GM12878 (cell line): ENCODE measurements at regions not wholly inside any gene's neighbourhood (a gene's known extent, or its start where the extent isn't known, plus 50 kb on each side); places are given as distances from the start of the nearest gene placed in this dataset.

Experiments used
- ATAC-seq: fragments of 200-7000 bp; cut with Tn5 transposase; 3 replicates; pipeline ENCODE4 v1.9.1; 2020; ENCODE audit warnings: mild to moderate bottlenecking, moderate library complexity
- BruUV-seq: library from RNA; stranded (reverse); fragments of 400-500 nt; replicated peaks from 2 replicates; lab custom pipeline; 2021; lab: Mats Ljungman, UMichigan
- CTCF ChIA-PET: fragments of 300-600 bp; sonication (Branson Sonifier 250); formaldehyde crosslinking; extraction: SDS; loops from one replicate; lab custom pipeline; 2021; ENCODE audit warnings: inconsistent platforms; lab: Yijun Ruan, JAX
- POLR2A ChIA-PET: fragments of 350-600 bp; formaldehyde crosslinking; extraction: SDS; loops from one replicate; lab custom pipeline; 2021; ENCODE audit warnings: inconsistent platforms; lab: Charles Lee
- RAD21 ChIA-PET: fragments of 300-600 bp; sonication (Branson Sonifier 250); formaldehyde crosslinking; loops from one replicate; lab custom pipeline; 2023; ENCODE audit warnings: antibody characterized with exemption; ENCODE audit not compliant: unreplicated experiment; lab: Charles Lee
- SMC1A ChIA-PET: fragments of 300-600 bp; sonication (Branson Sonifier 250); formaldehyde crosslinking; loops from one replicate; lab custom pipeline; 2023; ENCODE audit not compliant: unreplicated experiment, uncharacterized antibody; lab: Charles Lee
- DNase-seq: peaks from one replicate; pipeline ENCODE4 v3.0.0-alpha.2; 2011; ENCODE audit warnings: low read depth, low spot score
- FAIRE-seq: peaks from 3 replicates; lab custom pipeline; 2011; peaks lifted over from hg19 to GRCh38; lab: Jason Lieb, UNC
- H2AFZ ChIP-seq: 2 replicates; pipeline ENCODE4 v1.6.0; 2011; ENCODE audit warnings: low read depth, low read length, control low read depth; ENCODE audit not compliant: control insufficient read depth
- H3K27ac ChIP-seq: 2 replicates; pipeline ENCODE4 v1.5.1; 2011; ENCODE audit warnings: control low read depth; ENCODE audit not compliant: control insufficient read depth, insufficient read depth
- H3K27me3 ChIP-seq, 2 experiments: replicated peaks in 1 of 2; 2 replicates each; pipeline versions ENCODE4 v1.6.0 to v1.6.1; 2011; ENCODE audit warnings: low read length in 1 of 2; ENCODE audit not compliant: control insufficient read depth in 2 of 2, insufficient read depth in 2 of 2
- H3K36me3 ChIP-seq, 2 experiments: 2 replicates each; pipeline ENCODE4 v1.5.1; 2011; ENCODE audit warnings: low read length in 1 of 2; ENCODE audit not compliant: control insufficient read depth in 2 of 2, insufficient read depth in 2 of 2
- H3K4me1 ChIP-seq: 2 replicates; pipeline ENCODE4 v1.6.1; 2011; ENCODE audit warnings: mild to moderate bottlenecking, low read length, moderate library complexity, mixed read lengths; ENCODE audit not compliant: control insufficient read depth, insufficient read depth
- H3K4me2 ChIP-seq: 2 replicates; pipeline ENCODE4 v1.6.0; 2011; ENCODE audit warnings: control low read depth; ENCODE audit not compliant: control insufficient read depth, insufficient read depth
- H3K4me3 ChIP-seq: fragments of 200-600 bp; sonication (generic); 2 replicates; pipeline ENCODE4 v1.5.1; 2016
- H3K79me2 ChIP-seq: 2 replicates; pipeline ENCODE4 v1.6.0; 2011; ENCODE audit warnings: low read length; ENCODE audit not compliant: control insufficient read depth, insufficient read depth
- H3K9ac ChIP-seq: 2 replicates; pipeline ENCODE4 v1.8.0; 2011; ENCODE audit warnings: low read length, control low read depth, mixed read lengths; ENCODE audit not compliant: control insufficient read depth, insufficient read depth
- H3K9me3 ChIP-seq: replicated peaks from 3 replicates; pipeline ENCODE4 v1.5.1; 2011; ENCODE audit warnings: mild to moderate bottlenecking, low read length; ENCODE audit not compliant: control insufficient read depth, insufficient read depth
- H4K20me1 ChIP-seq: 2 replicates; pipeline ENCODE4 v1.6.0; 2011; ENCODE audit not compliant: control insufficient read depth, insufficient read depth
- CBX3 ChIP-seq: fragments of 200-600 bp; sonication (generic); IDR thresholded peaks from 2 replicates; pipeline ENCODE4 v1.6.1; 2016; ENCODE audit warnings: low read depth, borderline replicate concordance
- CEBPZ ChIP-seq: fragments of 150-350 bp; IDR thresholded peaks from 2 replicates; pipeline ENCODE4 v1.6.1; 2016; ENCODE audit warnings: low read depth, low read length
- ESRRA ChIP-seq: IDR thresholded peaks from 2 replicates; pipeline ENCODE4 v1.6.1; 2012; ENCODE audit warnings: mild to moderate bottlenecking, low read length, improper control_type of control experiment
- POU2F2 ChIP-seq: IDR thresholded peaks from 3 replicates; pipeline ENCODE4 v1.6.1; 2011; ENCODE audit warnings: low read depth, mild to moderate bottlenecking, low read length, borderline replicate concordance
- RAD51 ChIP-seq: fragments of 450-650 bp; IDR thresholded peaks from 2 replicates; pipeline ENCODE4 v1.6.1; 2016; ENCODE audit warnings: moderate library complexity, mild to moderate bottlenecking, inconsistent platforms
- SMAD1 ChIP-seq: fragments of 450-650 bp; IDR thresholded peaks from 2 replicates; pipeline ENCODE4 v1.6.1; 2018; ENCODE audit warnings: mild to moderate bottlenecking, low read depth; ENCODE audit not compliant: partially characterized antibody
- ZZZ3 ChIP-seq: IDR thresholded peaks from 2 replicates; pipeline ENCODE4 v1.6.1; 2011; ENCODE audit warnings: low read depth; ENCODE audit not compliant: control insufficient read depth, insufficient read length
- WGBS: methylation state at CpG from one replicate; pipeline ENCODE4 v1.1.6; 2016; ENCODE audit warnings: low lambda C conversion rate; ENCODE audit not compliant: insufficient replicate concordance, insufficient coverage; ENCODE audit errors: missing lambda C conversion rate; 5-methylcytosine and 5-hydroxymethylcytosine counted together
- in situ Hi-C: fragments of 300-500 bp; cut with MboI; formaldehyde crosslinking; loops from 9 replicates; pipeline ENCODE4 v1.14.3; 2018; ENCODE audit warnings: mixed read lengths
- intact Hi-C: fragments of 100-400 bp; cut with micrococcal nuclease; formaldehyde crosslinking; loops from one replicate; pipeline ENCODE4 v1.14.2; 2022; ENCODE audit not compliant: unreplicated experiment

DNA sequence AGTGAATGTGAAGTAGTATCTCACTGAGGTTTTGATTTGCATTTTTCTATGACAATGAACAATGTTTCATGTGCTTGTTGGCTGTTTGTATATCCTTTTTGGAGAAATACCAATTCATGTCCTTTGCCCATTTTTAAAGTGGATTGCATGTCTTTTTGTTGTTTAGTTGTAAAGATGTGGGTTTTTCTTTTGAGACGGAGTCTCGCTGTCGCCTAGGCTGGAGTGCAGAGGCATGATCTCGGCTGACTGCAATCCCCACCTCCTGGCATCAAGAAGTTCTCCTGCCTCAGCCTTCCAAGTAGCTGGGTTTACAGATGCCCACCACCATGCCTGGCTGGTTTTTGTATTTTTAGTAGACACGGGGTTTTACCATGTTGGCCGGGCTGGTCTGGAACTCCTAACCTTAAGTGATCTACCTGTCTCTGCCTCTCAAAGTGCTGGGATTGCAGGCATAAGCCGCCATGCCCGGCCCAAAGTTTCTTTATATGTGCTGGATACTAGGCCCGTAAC lies 236.7 kb downstream of the MYCN start:
- in situ Hi-C loops, result no loop called here

More for the DNA sequence above, 236.7 kb downstream of the MYCN start:
- Histone ChIP-seq H4K20me1 (no peaks in the 10 kb centered on the region), H3K4me3 (no peak overlapping the region), H3K4me2 (no peak overlapping the region), H3K79me2 (no peaks in the 10 kb centered on the region), H3K27me3 (peaks cover 0 to 2% of the 10 kb centered on the region in 2 experiments; a peak in 3 of 4 replicates), H3K9ac (no peak overlapping the region), H3K36me3 (no peaks in the 10 kb centered on the region), H3K27ac (no peak overlapping the region), H3K9me3 (no peaks in the 10 kb centered on the region), H3K4me1 (no peaks in the 10 kb centered on the region), H2AFZ (no peak overlapping the region)
- ChIA-PET POLR2A (no interaction called here), CTCF (no interaction called here), RAD21 (no interaction called here), SMC1A (no interaction called here)
- FAIRE-seq, result no peak
- no peak for DNase-seq
- WGBS, result 36% methylated on average over 9 of the region's 9 CpGs
- intact Hi-C loops, result no loop called here
- TF ChIP-seq ZZZ3, result no peak
- TF ChIP-seq SMAD1, result no peak
- TF ChIP-seq RAD51, result no peak
- TF ChIP-seq ESRRA, result no peak
- no peak for TF ChIP-seq CEBPZ
- TF ChIP-seq CBX3, result no peak
- TF ChIP-seq POU2F2, result no peak
- no peak for ATAC-seq
- no TSS peak for BruUV-seq
